Lower leg skin (tissue), 3 donors: ENCODE measurements at regions not wholly inside any gene's neighbourhood (a gene's known extent, or its start where the extent isn't known, plus 50 kb on each side); places are given as distances from the start of the nearest gene placed in this dataset.

Experiments used
- POLR2A ChIP-seq, 2 donors: fragments of 450-650 bp; IDR thresholded peaks; one replicate each; pipeline ENCODE4 v1.6.1; 2016 to 2017; ENCODE audit warnings: antibody characterized with exemption in 2 of 2, mild to moderate bottlenecking in 1 of 2, moderate library complexity in 1 of 2
- TF ChIP-seq, protein P1 (sequence below), 3 donors: fragments of 450-650 bp; IDR thresholded peaks; one replicate each; pipeline ENCODE4 v1.5.1; 2016; ENCODE audit warnings: antibody characterized with exemption in 3 of 3, mild to moderate bottlenecking in 3 of 3, moderate library complexity in 2 of 3

DNA sequence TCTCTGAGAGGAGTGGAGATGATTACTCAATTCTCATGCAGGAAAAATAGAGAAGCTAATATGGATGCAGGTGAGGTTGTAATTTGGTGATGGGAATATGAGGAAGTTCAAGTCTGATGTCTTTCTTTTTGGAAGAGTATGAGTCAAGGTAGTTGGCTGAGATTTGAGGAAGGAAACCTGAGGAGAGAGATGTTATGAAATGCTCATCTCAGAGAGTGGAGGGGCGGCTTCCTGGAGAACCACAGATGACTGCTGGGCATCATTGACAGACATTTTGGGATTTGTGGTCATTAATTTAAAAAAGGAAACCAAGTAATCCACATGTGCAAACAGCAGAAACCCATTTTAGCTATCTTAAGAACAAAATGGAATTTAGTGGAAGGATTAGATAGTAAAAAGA lies 72.5 kb upstream of the UST start:
- TF ChIP-seq, protein P1, sequence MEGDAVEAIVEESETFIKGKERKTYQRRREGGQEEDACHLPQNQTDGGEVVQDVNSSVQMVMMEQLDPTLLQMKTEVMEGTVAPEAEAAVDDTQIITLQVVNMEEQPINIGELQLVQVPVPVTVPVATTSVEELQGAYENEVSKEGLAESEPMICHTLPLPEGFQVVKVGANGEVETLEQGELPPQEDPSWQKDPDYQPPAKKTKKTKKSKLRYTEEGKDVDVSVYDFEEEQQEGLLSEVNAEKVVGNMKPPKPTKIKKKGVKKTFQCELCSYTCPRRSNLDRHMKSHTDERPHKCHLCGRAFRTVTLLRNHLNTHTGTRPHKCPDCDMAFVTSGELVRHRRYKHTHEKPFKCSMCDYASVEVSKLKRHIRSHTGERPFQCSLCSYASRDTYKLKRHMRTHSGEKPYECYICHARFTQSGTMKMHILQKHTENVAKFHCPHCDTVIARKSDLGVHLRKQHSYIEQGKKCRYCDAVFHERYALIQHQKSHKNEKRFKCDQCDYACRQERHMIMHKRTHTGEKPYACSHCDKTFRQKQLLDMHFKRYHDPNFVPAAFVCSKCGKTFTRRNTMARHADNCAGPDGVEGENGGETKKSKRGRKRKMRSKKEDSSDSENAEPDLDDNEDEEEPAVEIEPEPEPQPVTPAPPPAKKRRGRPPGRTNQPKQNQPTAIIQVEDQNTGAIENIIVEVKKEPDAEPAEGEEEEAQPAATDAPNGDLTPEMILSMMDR (IDR thresholded peaks at IDR 0.05) = no peak
- no peak for TF ChIP-seq POLR2A (IDR thresholded peaks at IDR 0.05)
